GM21786 (cell line): ENCODE measurements at regions not wholly inside any gene's neighbourhood (a gene's known extent, or its start where the extent isn't known, plus 50 kb on each side); places are given as distances from the start of the nearest gene placed in this dataset.
"Not testable (repeated sequence)": the region's sequence is repeated elsewhere in the genome, so short reads cannot be mapped to it uniquely, and the experiment has no call there.

Experiments
- ATAC-seq: cut with Tn5 transposase; IDR thresholded peaks from one replicate; pipeline ENCODE4 v1.9.1; 2021; ENCODE audit not compliant: unreplicated experiment

GRCh38 chr22:25407859-25408229 lies 156.6 kb upstream of the GRK3 start:
- ATAC-seq, result no peak

- ATAC-seq, result no peak
These were observed 155.2 kb upstream of the GRK3 start for GRCh38 chr22:25409240-25409639.

- ATAC-seq, result no peak
These were observed 153.6 kb upstream of the GRK3 start for GRCh38 chr22:25410849-25411248.

GRCh38 chr22:25413620-25414019 lies 150.9 kb upstream of the GRK3 start:
- ATAC-seq, result no peak

- ATAC-seq, result not testable (repeated sequence)
These were observed 148.7 kb upstream of the GRK3 start for GRCh38 chr22:25415731-25416130.

- not testable (repeated sequence) for ATAC-seq
These were observed 146.6 kb upstream of the GRK3 start for GRCh38 chr22:25417826-25418225.

GRCh38 chr22:25419247-25420113 lies 145.0 kb upstream of the GRK3 start:
- no peak for ATAC-seq

- not testable (repeated sequence) for ATAC-seq
These were observed 144.4 kb upstream of the GRK3 start for GRCh38 chr22:25420114-25420441.

- no peak for ATAC-seq
These were observed 144.0 kb upstream of the GRK3 start for GRCh38 chr22:25420471-25420924.

GRCh38 chr22:25420925-25421904 lies 143.3 kb upstream of the GRK3 start:
- ATAC-seq, result no peak

- ATAC-seq, result not testable (repeated sequence)
These were observed 137.8 kb upstream of the GRK3 start for GRCh38 chr22:25426530-25427308.

- ATAC-seq, result not testable (repeated sequence)
These were observed 132.7 kb upstream of the GRK3 start for GRCh38 chr22:25431637-25432342.

GRCh38 chr22:25433381-25433970 lies 131.0 kb upstream of the GRK3 start:
- ATAC-seq, result not testable (repeated sequence)

GRCh38 chr22:25437414-25438160 lies 126.9 kb upstream of the GRK3 start:
- no peak for ATAC-seq

GRCh38 chr22:25447067-25447685 lies 117.3 kb upstream of the GRK3 start:
- no peak for ATAC-seq

- ATAC-seq, result peak; percentile 71
These were observed 116.6 kb upstream of the GRK3 start for GRCh38 chr22:25447686-25448434.

GRCh38 chr22:25448435-25449051 lies 115.9 kb upstream of the GRK3 start:
- peak; percentile 49 for ATAC-seq
